GM19397 (cell line): ENCODE measurements at regions not wholly inside any gene's neighbourhood (a gene's known extent, or its start where the extent isn't known, plus 50 kb on each side); places are given as distances from the start of the nearest gene placed in this dataset.
"Not testable (repeated sequence)": the region's sequence is repeated elsewhere in the genome, so short reads cannot be mapped to it uniquely, and the experiment has no call there.

Experiments
- ATAC-seq: cut with Tn5 transposase; IDR thresholded peaks from one replicate; pipeline ENCODE4 v1.9.1; 2021; ENCODE audit warnings: mild to moderate bottlenecking, moderate library complexity; ENCODE audit not compliant: unreplicated experiment

GRCh38 chr4:66855956-66856355, 689.3 kb downstream of the CENPC start:
- ATAC-seq: no peak

- ATAC-seq: no peak
These were observed 691.5 kb downstream of the CENPC start for GRCh38 chr4:66853845-66854244.

DNA sequence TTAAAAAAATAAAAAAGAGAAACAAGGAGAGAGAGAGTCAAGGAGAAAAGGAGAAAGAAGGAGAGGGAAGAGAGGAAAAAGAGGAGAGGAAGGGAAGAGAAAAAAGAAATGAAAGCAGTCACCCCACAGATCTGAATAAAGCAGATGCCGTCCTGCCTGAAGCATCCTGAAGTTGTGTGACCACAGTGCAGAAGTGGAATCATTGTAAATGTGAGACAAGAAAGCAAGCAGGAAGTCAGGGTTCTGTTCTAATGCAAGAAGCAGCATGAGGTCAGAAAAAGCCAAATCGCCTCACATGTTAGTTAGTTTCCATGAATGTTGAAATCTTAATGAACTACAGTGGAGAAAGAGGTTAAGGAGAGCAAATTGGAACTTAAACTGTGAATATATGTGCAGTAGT, 692.5 kb downstream of the CENPC start:
- ATAC-seq: no peak

DNA sequence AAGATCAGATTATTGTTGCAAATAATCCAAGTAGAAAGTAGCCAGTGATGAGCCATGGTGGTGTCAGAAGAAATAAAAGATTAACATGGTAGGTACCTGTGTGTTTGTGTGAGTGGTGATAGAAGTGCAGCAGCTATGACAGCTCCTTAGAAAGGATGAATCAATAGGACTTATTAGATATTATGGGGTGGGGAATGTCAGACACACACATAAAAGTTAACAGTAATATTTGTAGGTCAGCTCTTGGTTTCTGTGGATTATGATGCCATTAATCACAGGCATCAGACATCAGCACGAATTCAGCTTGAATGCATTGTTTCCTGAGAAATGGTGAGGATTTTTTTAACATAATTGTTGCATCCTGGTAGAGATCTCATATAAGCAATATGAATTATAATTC, 695.7 kb downstream of the CENPC start:
- no peak for ATAC-seq

- no peak for ATAC-seq
These were observed 702.6 kb downstream of the CENPC start for GRCh38 chr4:66842724-66843088.

DNA sequence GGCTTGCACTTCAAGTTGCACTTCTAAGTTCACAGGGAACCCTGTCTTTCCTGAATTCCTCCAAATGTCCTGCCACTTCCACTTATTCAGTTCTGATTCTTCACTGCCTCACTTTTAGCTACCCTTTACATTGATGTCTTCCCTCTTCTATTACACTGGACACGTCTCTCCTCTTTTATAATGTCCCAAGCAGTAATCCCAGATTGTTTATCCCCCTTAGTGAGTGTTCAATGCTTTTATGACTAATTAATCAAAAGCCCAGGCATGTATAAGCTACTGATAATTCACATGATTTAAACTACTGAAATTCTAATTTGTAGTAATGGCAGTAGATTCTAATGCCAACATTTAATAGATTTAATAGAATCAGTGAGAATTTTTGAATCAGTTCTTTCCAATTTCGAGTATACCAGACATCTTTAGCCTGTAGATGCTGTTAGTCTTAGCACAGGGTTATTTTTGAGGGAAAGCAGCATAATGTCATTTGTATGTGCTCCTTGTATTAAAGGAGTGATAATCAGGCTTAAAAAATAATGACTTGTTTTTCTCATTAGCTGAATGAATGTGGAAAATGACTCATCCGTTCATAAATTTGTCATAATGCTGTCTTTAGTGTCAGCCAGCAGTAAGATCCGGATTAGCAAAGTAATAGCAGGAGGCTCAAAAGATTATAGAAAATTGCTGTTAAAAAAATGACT, 703.1 kb downstream of the CENPC start:
- ATAC-seq: no peak

DNA sequence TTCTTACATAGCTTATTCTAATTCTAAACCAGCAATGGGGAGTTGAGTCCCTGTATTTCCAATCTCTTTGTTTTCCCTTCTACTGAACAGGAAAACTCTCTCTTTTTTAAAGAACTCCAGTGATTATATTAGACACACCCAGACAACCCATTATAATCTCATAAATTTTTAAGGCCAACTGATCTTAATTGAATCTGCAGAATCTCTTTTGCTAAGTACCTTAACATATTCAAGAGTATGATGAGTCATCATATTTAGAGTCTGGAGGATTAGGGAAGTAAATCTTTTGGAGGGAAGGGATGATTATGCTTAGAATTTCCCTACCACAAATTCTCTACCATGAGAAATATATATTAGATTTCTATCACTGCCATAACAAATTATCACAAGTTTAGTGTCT, 705.1 kb downstream of the CENPC start:
- no peak for ATAC-seq

GRCh38 chr4:66837279-66837922, 707.9 kb downstream of the CENPC start:
- ATAC-seq: no peak

GRCh38 chr4:66829310-66829709, 716.0 kb downstream of the CENPC start:
- no peak for ATAC-seq

- ATAC-seq: no peak
These were observed 724.6 kb downstream of the CENPC start for GRCh38 chr4:66820681-66821080.

DNA sequence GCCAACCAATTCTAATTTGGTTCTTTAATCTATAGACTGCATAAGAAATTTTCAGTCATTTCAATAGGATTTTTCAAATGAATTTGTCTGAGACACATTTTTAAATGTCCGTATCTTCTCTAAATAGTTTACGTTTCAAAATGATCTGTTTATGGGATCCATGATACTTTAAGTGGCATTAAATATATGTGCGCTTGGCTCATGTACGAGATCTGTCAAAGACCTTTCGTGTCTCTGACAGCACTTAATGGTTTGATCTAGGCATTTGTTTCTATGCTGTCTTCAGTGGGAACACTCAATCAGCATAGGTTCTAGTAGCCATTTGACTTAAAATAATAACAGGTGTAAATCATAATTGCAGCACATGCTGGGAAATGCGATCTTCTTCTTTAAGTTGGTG, 731.0 kb downstream of the CENPC start:
- no peak for ATAC-seq

- ATAC-seq: no peak
These were observed 739.7 kb downstream of the CENPC start for GRCh38 chr4:66805582-66805981.

GRCh38 chr4:66804979-66805378, 740.3 kb downstream of the CENPC start:
- ATAC-seq: no peak

GRCh38 chr4:66797608-66798007, 747.7 kb downstream of the CENPC start:
- no peak for ATAC-seq

- ATAC-seq: no peak
These were observed 749.6 kb downstream of the CENPC start for GRCh38 chr4:66795724-66796123.

- ATAC-seq: no peak
These were observed 750.8 kb downstream of the CENPC start for GRCh38 chr4:66794390-66795034.

DNA sequence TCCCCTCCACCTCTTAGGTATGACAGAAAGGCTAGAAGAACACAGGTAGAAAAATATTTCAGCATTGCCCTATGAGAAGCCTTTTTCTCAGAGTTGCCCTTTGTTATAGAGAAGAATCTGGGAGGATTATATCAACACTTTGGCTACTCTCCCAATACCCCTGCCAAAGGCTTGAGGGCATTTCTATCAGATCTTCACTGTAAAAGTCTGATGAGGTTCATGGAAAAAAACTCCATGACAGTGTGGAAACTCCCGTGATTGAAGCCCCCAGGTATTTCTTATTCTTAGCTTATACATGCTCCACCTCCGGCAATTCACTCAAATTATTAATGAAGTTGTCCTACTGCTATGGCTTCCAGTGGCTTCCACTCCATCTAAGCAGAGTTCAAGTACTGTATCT, 753.6 kb downstream of the CENPC start:
- no peak for ATAC-seq

DNA sequence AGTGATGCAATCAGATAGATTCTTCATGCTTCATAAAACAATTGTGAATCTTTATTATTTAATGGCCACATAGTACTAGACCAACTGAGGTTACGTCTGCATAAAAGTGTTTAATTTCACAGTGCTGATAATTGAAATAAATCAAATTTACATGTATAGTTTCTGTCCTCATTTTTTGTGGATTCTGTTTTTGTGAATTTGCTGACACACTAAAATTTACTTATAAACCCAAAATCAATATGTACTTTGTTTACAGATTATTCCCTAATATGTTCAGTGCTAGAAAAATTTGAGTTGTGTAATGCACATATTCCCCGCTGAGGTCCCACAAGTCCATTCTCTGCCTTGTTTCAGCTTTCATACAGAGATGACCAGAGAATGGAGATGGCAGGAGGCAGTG, 759.8 kb downstream of the CENPC start:
- no peak for ATAC-seq

DNA sequence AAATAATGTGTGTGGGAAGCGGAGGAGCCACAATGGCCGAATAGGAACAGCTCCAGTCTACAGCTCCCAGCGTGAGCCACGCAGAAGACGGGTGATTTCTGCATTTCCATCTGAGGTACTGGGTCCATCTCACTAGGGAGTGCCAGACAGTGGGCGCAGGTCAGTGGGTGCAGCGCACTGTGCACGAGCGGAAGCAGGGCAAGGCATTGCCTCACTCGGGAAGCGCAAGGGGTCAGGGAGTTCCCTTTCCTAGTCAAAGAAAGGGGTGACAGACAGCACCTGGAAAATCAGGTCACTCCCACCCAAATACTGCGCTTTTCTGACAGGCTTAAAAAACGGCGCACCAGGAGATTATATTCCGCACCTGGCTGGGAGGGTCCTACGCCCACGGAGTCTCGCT, 762.6 kb downstream of the CENPC start:
- ATAC-seq: not testable (repeated sequence)

- no peak for ATAC-seq
These were observed 768.2 kb downstream of the CENPC start for GRCh38 chr4:66777097-66777496.

DNA sequence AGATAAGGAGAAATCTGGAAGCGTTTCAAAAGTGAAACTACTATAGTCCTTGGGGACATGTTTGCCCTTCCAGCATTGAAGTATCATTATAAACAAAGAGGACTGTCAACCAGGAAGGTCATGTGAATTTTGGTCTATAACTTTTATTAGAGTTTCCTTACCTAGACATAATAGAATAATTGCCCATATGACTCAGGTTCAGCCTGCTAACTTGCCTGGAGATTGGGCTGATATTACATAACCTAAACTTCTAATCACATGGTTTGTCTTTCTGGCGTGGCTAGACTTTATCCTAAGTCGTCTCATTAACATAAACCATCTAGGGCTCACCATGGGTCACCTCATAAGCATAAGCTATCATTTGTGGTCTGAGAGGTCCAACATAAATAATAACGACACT, 775.9 kb downstream of the CENPC start:
- ATAC-seq: no peak

DNA sequence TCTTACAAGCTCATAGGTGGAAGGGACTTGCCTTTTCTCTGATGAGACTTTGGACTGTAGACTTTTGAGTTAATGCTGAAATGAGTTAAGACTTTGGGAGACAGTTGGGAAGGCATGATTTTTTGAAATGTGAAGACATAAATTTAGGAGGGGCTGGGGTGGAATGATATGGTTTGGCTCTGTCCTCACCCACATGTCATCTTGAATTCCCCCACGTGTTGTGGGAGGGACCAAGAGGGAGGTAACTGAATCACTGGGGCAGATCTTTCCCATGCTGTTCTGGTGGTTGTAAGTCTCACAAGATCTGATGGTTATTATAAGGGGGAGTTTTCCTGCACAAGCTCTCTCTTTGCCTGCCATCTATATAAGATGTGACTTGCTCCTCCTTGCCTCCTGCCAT, 777.9 kb downstream of the CENPC start:
- no peak for ATAC-seq
